ENCODE measurements at regions not wholly inside any gene's neighbourhood (a gene's known extent, or its start where the extent isn't known, plus 50 kb on each side); places are given as distances from the start of the nearest gene placed in this dataset.

DNA sequence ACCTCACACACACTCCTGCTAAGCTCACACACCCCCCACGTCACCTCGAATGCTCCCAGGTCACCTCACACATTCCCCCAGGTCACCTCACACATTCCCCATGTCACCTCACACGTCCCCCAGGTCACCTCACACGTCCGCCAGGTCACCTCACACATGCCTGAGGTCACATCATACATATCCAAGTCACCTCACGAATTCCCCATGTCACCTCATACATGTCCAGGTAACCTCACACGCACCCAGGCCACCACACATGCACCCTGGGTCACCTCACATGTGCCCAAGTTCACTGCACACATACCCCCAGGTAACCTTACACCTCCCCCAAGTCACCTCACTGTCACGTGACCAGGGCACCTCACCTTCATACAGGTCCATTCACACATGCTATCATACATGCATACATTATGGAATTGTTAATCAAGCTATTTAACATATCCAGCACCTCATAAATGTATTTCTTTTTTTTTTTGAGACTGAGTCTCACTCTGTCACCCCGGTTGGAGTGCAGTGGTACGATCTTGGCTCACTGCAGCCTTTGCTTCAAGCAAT is 640.3 kb downstream of the TMEM121 start:
- 67% methylated on average over 10 of the region's 10 CpGs; no CpG with 5 or more reads in 1 of the 2 experiments for WGBS, 2 experiments (ENCODE audit: extremely low coverage in 1 of 2, insufficient coverage in 1 of 2, insufficient read length in 1 of 2, insufficient replicate concordance in 2 of 2, low coverage in 1 of 2, low lambda C conversion rate in 2 of 2, missing lambda C conversion rate in 1 of 2)
- no peaks in the 10 kb centered on the region for H3K27me3 ChIP-seq (replicated peaks in 1 of 4; ENCODE audit: control insufficient read depth in 3 of 4, extremely low read depth in 1 of 4, insufficient read depth in 3 of 4, low read length in 3 of 4)
- H4K8ac ChIP-seq (ENCODE audit: extremely low read depth, insufficient read depth, low read length): no peak overlapping the region
- no peak overlapping the region for H2AFZ ChIP-seq (ENCODE audit: low read length)
- H3K4me3 ChIP-seq (ENCODE audit: extremely low read depth in 1 of 4, insufficient read depth in 2 of 4, low read depth in 3 of 4, low read length in 4 of 4): no peak overlapping the region
- no peak overlapping the region for H2AK5ac ChIP-seq (ENCODE audit: low read depth, low read length)
- H3K9me3 ChIP-seq (ENCODE audit: insufficient read depth in 2 of 2, low read depth in 1 of 2, low read length in 1 of 2): peaks cover 37 to 69% of the 10 kb centered on the region in 2 experiments
- H3K36me3 ChIP-seq (ENCODE audit: control insufficient read depth in 2 of 4, insufficient read depth in 4 of 4, low read length in 3 of 4): no peaks in the 10 kb centered on the region
- no peak overlapping the region for H3K18ac ChIP-seq (ENCODE audit: extremely low read depth, low read length)
- H3K4me1 ChIP-seq (replicated peaks in 1 of 4; ENCODE audit: control insufficient read depth in 3 of 4, insufficient read depth in 4 of 4, low read length in 3 of 4): no peaks in the 10 kb centered on the region
- H3K27ac ChIP-seq (ENCODE audit: low read depth, low read length): no peak overlapping the region
- TF ChIP-seq ASH2L (IDR thresholded peaks at IDR 0.05; ENCODE audit: low read length) (no peak), JUND (IDR thresholded peaks at IDR 0.05; ENCODE audit: low read length) (no peak), CBX8 (IDR thresholded peaks at IDR 0.05; ENCODE audit: borderline replicate concordance, low read depth, low read length) (no peak), SP4 (IDR thresholded peaks at IDR 0.05; ENCODE audit: low read length) (no peak), YY1 (IDR thresholded peaks at IDR 0.05; ENCODE audit: low read depth, low read length) (no peak), SIRT6 (IDR thresholded peaks at IDR 0.05; ENCODE audit: low read length) (no peak), MAX (IDR thresholded peaks at IDR 0.05) (no peak)
- no peak overlapping the region for H3K4me2 ChIP-seq (ENCODE audit: insufficient read depth in 1 of 2, low read depth in 2 of 2, low read length in 2 of 2)
- no peak overlapping the region for H2BK12ac ChIP-seq (ENCODE audit: low read depth, low read length)
- no peak overlapping the region for H3K56ac ChIP-seq (replicated peaks; ENCODE audit: insufficient read length, low read depth, low read length)
- no peaks in the 10 kb centered on the region for H3K79me1 ChIP-seq (ENCODE audit: low read depth, low read length)
- H2BK5ac ChIP-seq (ENCODE audit: low read depth, low read length): no peak overlapping the region
- no peak overlapping the region for H2BK20ac ChIP-seq (ENCODE audit: low read length)
- no peak overlapping the region for H3K23ac ChIP-seq (ENCODE audit: insufficient read length)
- DNase-seq (ENCODE audit: low read depth in 1 of 2, low spot score in 2 of 2) (no peak), FAIRE-seq (no peak)
- no peak overlapping the region for H2BK15ac ChIP-seq (ENCODE audit: low read length)
- no peak overlapping the region for H4K91ac ChIP-seq (replicated peaks; ENCODE audit: insufficient read length, low read length)
- no peak overlapping the region for H3K4ac ChIP-seq (replicated peaks; ENCODE audit: insufficient read length, low read depth, low read length)
- no peaks in the 10 kb centered on the region for H3K23me2 ChIP-seq (ENCODE audit: low read depth, low read length)
- H3K79me2 ChIP-seq (ENCODE audit: control insufficient read depth in 1 of 2, insufficient read depth in 2 of 2, low read length in 2 of 2): no peaks in the 10 kb centered on the region
- H2BK120ac ChIP-seq (replicated peaks; ENCODE audit: low read depth, low read length): no peak overlapping the region
- no peak overlapping the region for H3K9ac ChIP-seq (replicated peaks in 1 of 4; ENCODE audit: extremely low read depth in 1 of 4, low read depth in 3 of 4, low read length in 3 of 4)
- H4K5ac ChIP-seq (ENCODE audit: insufficient read length, low read depth, low read length): no peak overlapping the region
- ChIA-PET CTCF (ENCODE audit: partially characterized antibody) (no interaction called here), POLR2A (ENCODE audit: partially characterized antibody) (no interaction called here)
- H4K20me1 ChIP-seq (replicated peaks in 1 of 2; ENCODE audit: control insufficient read depth in 1 of 2, insufficient read depth in 2 of 2, low read length in 2 of 2): no peaks in the 10 kb centered on the region
- no peak overlapping the region for H3K14ac ChIP-seq (ENCODE audit: insufficient read length)

Measured in H1 (cell line).